ENCODE measurements at regions not wholly inside any gene's neighbourhood (a gene's known extent, or its start where the extent isn't known, plus 50 kb on each side); places are given as distances from the start of the nearest gene placed in this dataset.
"Not testable (repeated sequence)": the region's sequence is repeated elsewhere in the genome, so short reads cannot be mapped to it uniquely, and the experiment has no call there.

GRCh38 chr10:42235736-42236135, 402.6 kb downstream of the ZNF33B start:
- not testable (repeated sequence) for TF ChIP-seq EZH2 (IDR thresholded peaks at IDR 0.05; ENCODE audit: low read length); CTCF (optimal IDR thresholded peaks at IDR 0.05 in 1 of 3, IDR thresholded peaks at IDR 0.05 in 1 of 3, conservative IDR thresholded peaks at IDR 0.05 in 1 of 3; ENCODE audit: extremely low read depth in 1 of 3, insufficient read depth in 2 of 3, low read length in 3 of 3)
